GM23338 (cell line): ENCODE measurements at regions not wholly inside any gene's neighbourhood (a gene's known extent, or its start where the extent isn't known, plus 50 kb on each side); places are given as distances from the start of the nearest gene placed in this dataset.

Experiments used
- ATAC-seq: fragments of 200-7000 bp; cut with Tn5 transposase; 3 replicates; pipeline ENCODE4 v1.9.1; 2020
- DNase-seq: peaks from one replicate; pipeline ENCODE4 v3.0.0-alpha.2; 2015; ENCODE audit warnings: low spot score
- H2AFZ ChIP-seq: fragments of 200-600 bp; sonication (generic); 2 replicates; pipeline ENCODE4 v1.8.0; 2016; ENCODE audit warnings: antibody characterized with exemption, mild to moderate bottlenecking, moderate library complexity
- H3F3A ChIP-seq: fragments of 200-600 bp; sonication (generic); replicated peaks from 2 replicates; pipeline ENCODE4 v1.8.0; 2017; ENCODE audit warnings: antibody characterized with exemption, mixed run types, low read depth
- H3K27ac ChIP-seq: fragments of 200-600 bp; sonication (generic); 2 replicates; pipeline ENCODE4 v1.6.1; 2016; ENCODE audit warnings: low read depth
- H3K27me3 ChIP-seq: fragments of 200-600 bp; sonication (generic); 2 replicates; pipeline ENCODE4 v1.8.0; 2016; ENCODE audit warnings: mild to moderate bottlenecking, mixed run types, moderate library complexity; ENCODE audit not compliant: insufficient read depth
- H3K36me3 ChIP-seq: fragments of 200-600 bp; sonication (generic); 2 replicates; pipeline ENCODE4 v1.8.0; 2016; ENCODE audit warnings: mild to moderate bottlenecking; ENCODE audit not compliant: insufficient read depth
- H3K4me1 ChIP-seq: fragments of 200-600 bp; sonication (generic); 2 replicates; pipeline ENCODE4 v1.8.0; 2016; ENCODE audit warnings: mild to moderate bottlenecking, moderate library complexity; ENCODE audit not compliant: insufficient read depth
- H3K4me2 ChIP-seq: fragments of 200-600 bp; sonication (generic); 2 replicates; pipeline ENCODE4 v1.7.1; 2017; ENCODE audit warnings: mixed run types
- H3K4me3 ChIP-seq: fragments of 200-600 bp; sonication (generic); 2 replicates; pipeline ENCODE4 v1.6.1; 2016; ENCODE audit warnings: mixed run types
- H3K79me2 ChIP-seq: fragments of 200-600 bp; sonication (generic); replicated peaks from 2 replicates; pipeline ENCODE4 v1.8.0; 2017; ENCODE audit warnings: mild to moderate bottlenecking; ENCODE audit not compliant: insufficient read depth
- H3K9me2 ChIP-seq: fragments of 200-600 bp; sonication (generic); 2 replicates; pipeline ENCODE4 v1.8.0; 2017; ENCODE audit not compliant: insufficient read depth
- H4K20me1 ChIP-seq: fragments of 200-600 bp; sonication (generic); replicated peaks from 2 replicates; pipeline ENCODE4 v1.8.0; 2017; ENCODE audit warnings: mild to moderate bottlenecking; ENCODE audit not compliant: insufficient read depth
- H3K27ac Mint-ChIP-seq: 2 replicates; pipeline ENCODE4 v1.8.0; 2020; ENCODE audit warnings: inconsistent platforms, mild to moderate bottlenecking, moderate library complexity, mixed read lengths
- H3K27me3 Mint-ChIP-seq: 3 replicates; pipeline ENCODE4 v1.8.0; 2022; ENCODE audit warnings: low read depth, mild to moderate bottlenecking, moderate library complexity, mixed read lengths, inconsistent platforms; ENCODE audit not compliant: insufficient read depth, poor library complexity
- H3K36me3 Mint-ChIP-seq: 3 replicates; pipeline ENCODE4 v1.8.0; 2021; ENCODE audit warnings: low read depth, mild to moderate bottlenecking, inconsistent platforms, moderate library complexity, mixed read lengths
- H3K4me1 Mint-ChIP-seq: 3 replicates; pipeline ENCODE4 v1.8.0; 2020; ENCODE audit warnings: mild to moderate bottlenecking, inconsistent platforms, mixed read lengths
- H3K4me3 Mint-ChIP-seq: 3 replicates; pipeline ENCODE4 v1.8.0; 2021; ENCODE audit warnings: moderate library complexity, mild to moderate bottlenecking, inconsistent platforms, mixed read lengths
- H3K9me3 Mint-ChIP-seq: 3 replicates; pipeline ENCODE4 v1.8.0; 2020; ENCODE audit warnings: moderate library complexity, mild to moderate bottlenecking, inconsistent platforms, mixed read lengths
- CREB1 ChIP-seq: fragments of 250-450 bp; sonication (Bioruptor Pico); IDR thresholded peaks from 2 replicates; pipeline ENCODE4 v1.5.0; 2020; ENCODE audit warnings: low read depth, mild to moderate bottlenecking, moderate library complexity
- CTCF ChIP-seq, 2 experiments: fragments of 200-600 bp in 1 of 2; sonication (generic) in 1 of 2; conservative IDR thresholded peaks; 2 replicates each; pipeline versions ENCODE4 v1.5.1 to v1.6.1; 2016 to 2017; ENCODE audit warnings: antibody characterized with exemption in 2 of 2, low read depth in 2 of 2, mild to moderate bottlenecking in 2 of 2, moderate library complexity in 1 of 2
- ETS1 ChIP-seq: IDR thresholded peaks from 2 replicates; pipeline ENCODE4 v1.6.1; 2016; ENCODE audit warnings: antibody characterized with exemption
- EZH2 ChIP-seq: fragments of 200-600 bp; sonication (generic); IDR thresholded peaks from one replicate; pipeline ENCODE4 v1.8.0; 2017; ENCODE audit warnings: antibody characterized with exemption, mild to moderate bottlenecking, low read depth; ENCODE audit not compliant: unreplicated experiment
- EZH2phosphoT487 ChIP-seq: fragments of 200-600 bp; sonication (generic); IDR thresholded peaks from one replicate; pipeline ENCODE4 v1.8.1; 2018; ENCODE audit warnings: antibody characterized with exemption; ENCODE audit not compliant: unreplicated experiment
- JUNB ChIP-seq: IDR thresholded peaks from one replicate; pipeline ENCODE4 v1.6.1; 2016; ENCODE audit warnings: antibody characterized with exemption; ENCODE audit not compliant: unreplicated experiment
- NANOG ChIP-seq: IDR thresholded peaks from 2 replicates; pipeline ENCODE4 v1.6.1; 2016; ENCODE audit warnings: antibody characterized with exemption, borderline replicate concordance
- POLR2AphosphoS5 ChIP-seq: IDR thresholded peaks from 2 replicates; pipeline ENCODE4 v1.6.1; 2016; ENCODE audit warnings: antibody characterized with exemption, low read depth
- REST ChIP-seq: IDR thresholded peaks from one replicate; pipeline ENCODE4 v1.6.1; 2018; ENCODE audit warnings: antibody characterized with exemption; ENCODE audit not compliant: unreplicated experiment
- STAT1 ChIP-seq: IDR thresholded peaks from one replicate; pipeline ENCODE4 v1.6.1; 2016; ENCODE audit warnings: antibody characterized with exemption; ENCODE audit not compliant: unreplicated experiment
- ZNF114 ChIP-seq: fragments of 250-450 bp; sonication (Bioruptor Pico); IDR thresholded peaks from 2 replicates; pipeline ENCODE4 v1.5.0; 2020; ENCODE audit warnings: mild to moderate bottlenecking, moderate library complexity
- ZNF331 ChIP-seq: fragments of 250-450 bp; sonication (Bioruptor Pico); IDR thresholded peaks from 2 replicates; pipeline ENCODE4 v1.5.0; 2020; ENCODE audit warnings: low read depth, mild to moderate bottlenecking, moderate library complexity
- ZNF462 ChIP-seq: fragments of 250-450 bp; sonication (Bioruptor Pico); IDR thresholded peaks from 2 replicates; pipeline ENCODE4 v1.5.0; 2020; ENCODE audit warnings: mild to moderate bottlenecking, moderate library complexity

GRCh38 chr13:95357875-95358274 is 56.6 kb upstream of the ABCC4 start:
- H3K9me3 Mint-ChIP-seq, result 0 out of 3 replicates have a peak, but pooled peaks cover 4% of the 10 kb centered on the region
- no peak overlapping the region for H3K4me2 ChIP-seq
- no peaks in the 10 kb centered on the region for H3F3A ChIP-seq
- DNase-seq (no peak), ATAC-seq (no peak)
- H3K27ac ChIP-seq, result no peak overlapping the region
- H2AFZ ChIP-seq, result 0 out of 2 replicates have a peak overlapping the region, but pooled peaks have one; percentile 28
- H3K36me3 ChIP-seq, result no peaks in the 10 kb centered on the region
- H3K27me3 ChIP-seq, result no peaks in the 10 kb centered on the region
- no peaks in the 10 kb centered on the region for H3K36me3 Mint-ChIP-seq
- H3K4me3 Mint-ChIP-seq, result no peak overlapping the region
- no peaks in the 10 kb centered on the region; the same call in 2 of the 3 replicates for H3K4me1 Mint-ChIP-seq
- H3K9me2 ChIP-seq, result no peaks in the 10 kb centered on the region
- no peaks in the 10 kb centered on the region for H3K27me3 Mint-ChIP-seq
- no peak overlapping the region for H3K4me3 ChIP-seq
- no peaks in the 10 kb centered on the region for H3K4me1 ChIP-seq
- no peak for TF ChIP-seq CTCF (conservative IDR thresholded peaks at IDR 0.05; ENCODE audit: low read depth in 2 of 2)
- no peak for TF ChIP-seq STAT1
- TF ChIP-seq NANOG, result no peak
- TF ChIP-seq ZNF462 (CRISPR knock-in tag), result no peak
- no peak for TF ChIP-seq EZH2phosphoT487
- TF ChIP-seq ZNF331 (CRISPR knock-in tag), result no peak
- no peak for TF ChIP-seq ZNF114
- TF ChIP-seq REST, result no peak
- no peak for TF ChIP-seq POLR2AphosphoS5
- TF ChIP-seq CREB1 (CRISPR knock-in tag), result no peak
- TF ChIP-seq ETS1, result no peak
- TF ChIP-seq JUNB, result no peak
- no peak for TF ChIP-seq EZH2
- no peak overlapping the region for H3K27ac Mint-ChIP-seq
- H3K79me2 ChIP-seq, result no peaks in the 10 kb centered on the region
- H4K20me1 ChIP-seq, result no peaks in the 10 kb centered on the region
